ENCODE measurements at regions not wholly inside any gene's neighbourhood (a gene's known extent, or its start where the extent isn't known, plus 50 kb on each side); places are given as distances from the start of the nearest gene placed in this dataset.

GRCh38 chr18:67159662-67160061 is 356.9 kb downstream of the DSEL start (continued):
- TF ChIP-seq, protein P1, sequence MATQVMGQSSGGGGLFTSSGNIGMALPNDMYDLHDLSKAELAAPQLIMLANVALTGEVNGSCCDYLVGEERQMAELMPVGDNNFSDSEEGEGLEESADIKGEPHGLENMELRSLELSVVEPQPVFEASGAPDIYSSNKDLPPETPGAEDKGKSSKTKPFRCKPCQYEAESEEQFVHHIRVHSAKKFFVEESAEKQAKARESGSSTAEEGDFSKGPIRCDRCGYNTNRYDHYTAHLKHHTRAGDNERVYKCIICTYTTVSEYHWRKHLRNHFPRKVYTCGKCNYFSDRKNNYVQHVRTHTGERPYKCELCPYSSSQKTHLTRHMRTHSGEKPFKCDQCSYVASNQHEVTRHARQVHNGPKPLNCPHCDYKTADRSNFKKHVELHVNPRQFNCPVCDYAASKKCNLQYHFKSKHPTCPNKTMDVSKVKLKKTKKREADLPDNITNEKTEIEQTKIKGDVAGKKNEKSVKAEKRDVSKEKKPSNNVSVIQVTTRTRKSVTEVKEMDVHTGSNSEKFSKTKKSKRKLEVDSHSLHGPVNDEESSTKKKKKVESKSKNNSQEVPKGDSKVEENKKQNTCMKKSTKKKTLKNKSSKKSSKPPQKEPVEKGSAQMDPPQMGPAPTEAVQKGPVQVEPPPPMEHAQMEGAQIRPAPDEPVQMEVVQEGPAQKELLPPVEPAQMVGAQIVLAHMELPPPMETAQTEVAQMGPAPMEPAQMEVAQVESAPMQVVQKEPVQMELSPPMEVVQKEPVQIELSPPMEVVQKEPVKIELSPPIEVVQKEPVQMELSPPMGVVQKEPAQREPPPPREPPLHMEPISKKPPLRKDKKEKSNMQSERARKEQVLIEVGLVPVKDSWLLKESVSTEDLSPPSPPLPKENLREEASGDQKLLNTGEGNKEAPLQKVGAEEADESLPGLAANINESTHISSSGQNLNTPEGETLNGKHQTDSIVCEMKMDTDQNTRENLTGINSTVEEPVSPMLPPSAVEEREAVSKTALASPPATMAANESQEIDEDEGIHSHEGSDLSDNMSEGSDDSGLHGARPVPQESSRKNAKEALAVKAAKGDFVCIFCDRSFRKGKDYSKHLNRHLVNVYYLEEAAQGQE (IDR thresholded peaks at IDR 0.05): no peak
- TF ChIP-seq TAF1 (conservative IDR thresholded peaks at IDR 0.05): no peak
- TF ChIP-seq FOXA1 (IDR thresholded peaks at IDR 0.05): no peak
- TF ChIP-seq JUND (IDR thresholded peaks at IDR 0.05): no peak

DNA sequence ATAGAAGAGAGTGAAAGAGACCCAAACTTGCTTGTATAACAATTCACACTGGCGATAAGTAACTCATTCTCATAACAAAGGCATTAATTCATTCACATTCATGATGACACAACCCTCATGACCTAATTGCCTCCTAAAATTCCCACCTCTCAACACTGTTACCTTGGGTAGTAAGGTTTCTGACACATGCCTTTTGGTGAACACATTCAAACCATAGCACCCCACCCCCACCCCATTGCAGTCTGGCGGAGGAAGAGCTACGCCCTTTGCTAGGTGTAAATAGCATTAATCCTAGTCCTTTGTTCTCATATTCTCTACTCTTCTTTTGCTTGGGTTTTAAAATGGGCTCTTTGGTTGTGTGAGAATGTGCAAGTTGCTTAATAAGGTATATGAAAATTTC is 361.5 kb downstream of the DSEL start:
- Histone ChIP-seq H3K9ac (ENCODE audit: low read depth in 1 of 2, low read length in 2 of 2) (no peak overlapping the region), H3K27me3 (ENCODE audit: control insufficient read depth in 4 of 4, insufficient read depth in 4 of 4, low read length in 3 of 4) (no peaks in the 10 kb centered on the region), H3K36me3 (ENCODE audit: control insufficient read depth in 4 of 4, insufficient read depth in 3 of 4, low read depth in 1 of 4, low read length in 3 of 4) (no peaks in the 10 kb centered on the region), H3K4me1 (ENCODE audit: control insufficient read depth in 4 of 4, insufficient read depth in 4 of 4, low read length in 3 of 4) (no peaks in the 10 kb centered on the region), H3K27ac (ENCODE audit: low read depth in 1 of 2, low read length in 2 of 2) (no peak overlapping the region), H3K4me3 (ENCODE audit: low read depth in 1 of 3, low read length in 3 of 3) (no peak overlapping the region), H3K9me3 (ENCODE audit: control insufficient read depth in 4 of 4, low read length in 3 of 4) (no peaks in the 10 kb centered on the region)
- 94% methylated on average over 3 of the region's 3 CpGs for WGBS
- no peak for DNase-seq (ENCODE audit: low spot score)
- TF ChIP-seq, protein P1 (IDR thresholded peaks at IDR 0.05): no peak
- TF ChIP-seq NR2F2 (IDR thresholded peaks at IDR 0.05): no peak

- Histone ChIP-seq H3K4me3 (ENCODE audit: low read depth in 1 of 3, low read length in 3 of 3) (no peak overlapping the region), H3K27me3 (ENCODE audit: control insufficient read depth in 4 of 4, insufficient read depth in 4 of 4, low read length in 3 of 4) (no peaks in the 10 kb centered on the region), H3K9ac (ENCODE audit: low read depth in 1 of 2, low read length in 2 of 2) (no peak overlapping the region), H3K9me3 (ENCODE audit: control insufficient read depth in 4 of 4, low read length in 3 of 4) (no peaks in the 10 kb centered on the region), H3K4me1 (ENCODE audit: control insufficient read depth in 4 of 4, insufficient read depth in 4 of 4, low read length in 3 of 4) (peaks cover 2 to 7% (median 5%) of the 10 kb centered on the region in 4 donors), H3K27ac (ENCODE audit: low read depth in 1 of 2, low read length in 2 of 2) (no peak overlapping the region), H3K36me3 (ENCODE audit: control insufficient read depth in 4 of 4, insufficient read depth in 3 of 4, low read depth in 1 of 4, low read length in 3 of 4) (no peaks in the 10 kb centered on the region)
- no peak for DNase-seq (ENCODE audit: low spot score)
- TF ChIP-seq RXRA (IDR thresholded peaks at IDR 0.05) (no peak), HNF4A (conservative IDR thresholded peaks at IDR 0.05) (no peak), SP1 (IDR thresholded peaks at IDR 0.05) (no peak), YY1 (IDR thresholded peaks at IDR 0.05) (no peak), EGR1 (IDR thresholded peaks at IDR 0.05; ENCODE audit: low read depth in 2 of 2) (no peak), ZBTB33 (IDR thresholded peaks at IDR 0.05) (no peak), RAD21 (IDR thresholded peaks at IDR 0.05) (no peak), FOXA2 (IDR thresholded peaks at IDR 0.05) (no peak)
- TF ChIP-seq, protein P2, sequence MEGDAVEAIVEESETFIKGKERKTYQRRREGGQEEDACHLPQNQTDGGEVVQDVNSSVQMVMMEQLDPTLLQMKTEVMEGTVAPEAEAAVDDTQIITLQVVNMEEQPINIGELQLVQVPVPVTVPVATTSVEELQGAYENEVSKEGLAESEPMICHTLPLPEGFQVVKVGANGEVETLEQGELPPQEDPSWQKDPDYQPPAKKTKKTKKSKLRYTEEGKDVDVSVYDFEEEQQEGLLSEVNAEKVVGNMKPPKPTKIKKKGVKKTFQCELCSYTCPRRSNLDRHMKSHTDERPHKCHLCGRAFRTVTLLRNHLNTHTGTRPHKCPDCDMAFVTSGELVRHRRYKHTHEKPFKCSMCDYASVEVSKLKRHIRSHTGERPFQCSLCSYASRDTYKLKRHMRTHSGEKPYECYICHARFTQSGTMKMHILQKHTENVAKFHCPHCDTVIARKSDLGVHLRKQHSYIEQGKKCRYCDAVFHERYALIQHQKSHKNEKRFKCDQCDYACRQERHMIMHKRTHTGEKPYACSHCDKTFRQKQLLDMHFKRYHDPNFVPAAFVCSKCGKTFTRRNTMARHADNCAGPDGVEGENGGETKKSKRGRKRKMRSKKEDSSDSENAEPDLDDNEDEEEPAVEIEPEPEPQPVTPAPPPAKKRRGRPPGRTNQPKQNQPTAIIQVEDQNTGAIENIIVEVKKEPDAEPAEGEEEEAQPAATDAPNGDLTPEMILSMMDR (IDR thresholded peaks at IDR 0.05; ENCODE audit: low read depth, low read length, missing input control): no peak
- TF ChIP-seq, protein P3, sequence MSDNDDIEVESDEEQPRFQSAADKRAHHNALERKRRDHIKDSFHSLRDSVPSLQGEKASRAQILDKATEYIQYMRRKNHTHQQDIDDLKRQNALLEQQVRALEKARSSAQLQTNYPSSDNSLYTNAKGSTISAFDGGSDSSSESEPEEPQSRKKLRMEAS (IDR thresholded peaks at IDR 0.05): no peak
- TF ChIP-seq, protein P4, sequence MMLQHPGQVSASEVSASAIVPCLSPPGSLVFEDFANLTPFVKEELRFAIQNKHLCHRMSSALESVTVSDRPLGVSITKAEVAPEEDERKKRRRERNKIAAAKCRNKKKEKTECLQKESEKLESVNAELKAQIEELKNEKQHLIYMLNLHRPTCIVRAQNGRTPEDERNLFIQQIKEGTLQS (IDR thresholded peaks at IDR 0.05): no peak
- 95% methylated on average over 6 of the region's 6 CpGs for WGBS
Observed at GRCh38 chr18:67151366-67151765, 365.2 kb downstream of the DSEL start.

Data from liver (tissue), 8 donors.